Liver (tissue), 8 donors: ENCODE measurements at regions not wholly inside any gene's neighbourhood (a gene's known extent, or its start where the extent isn't known, plus 50 kb on each side); places are given as distances from the start of the nearest gene placed in this dataset.
"Not testable (repeated sequence)": the region's sequence is repeated elsewhere in the genome, so short reads cannot be mapped to it uniquely, and the experiment has no call there.

Source experiments
- DNase-seq: peaks from one replicate; pipeline ENCODE4 v3.0.0-alpha.2; 2017; ENCODE audit warnings: low spot score
- H3K27ac ChIP-seq, 2 donors: one replicate each; pipeline ENCODE4 v1.7.0; 2013; ENCODE audit warnings: inconsistent platforms in 2 of 2, low read length in 2 of 2, control low read depth in 1 of 2, low read depth in 1 of 2, mild to moderate bottlenecking in 1 of 2
- H3K27me3 ChIP-seq, 4 donors: one replicate each; pipeline versions ENCODE4 v1.6.1 to v1.7.0; 2013; ENCODE audit warnings: low read length in 3 of 4, inconsistent platforms in 1 of 4, mild to moderate bottlenecking in 1 of 4, moderate library complexity in 1 of 4; ENCODE audit not compliant: control insufficient read depth in 4 of 4, insufficient read depth in 4 of 4
- H3K36me3 ChIP-seq, 4 donors: one replicate each; pipeline versions ENCODE4 v1.6.1 to v1.7.0; 2013; ENCODE audit warnings: low read length in 3 of 4, mild to moderate bottlenecking in 3 of 4, low read depth in 1 of 4, moderate library complexity in 1 of 4; ENCODE audit not compliant: control insufficient read depth in 4 of 4, insufficient read depth in 3 of 4
- H3K4me1 ChIP-seq, 4 donors: one replicate each; pipeline versions ENCODE4 v1.6.1 to v1.7.0; 2013; ENCODE audit warnings: low read length in 3 of 4, mild to moderate bottlenecking in 3 of 4, moderate library complexity in 1 of 4; ENCODE audit not compliant: control insufficient read depth in 4 of 4, insufficient read depth in 4 of 4
- H3K4me3 ChIP-seq, 3 donors: one replicate each; pipeline versions ENCODE4 v1.6.1 to v1.7.0; 2013; ENCODE audit warnings: low read length in 3 of 3, control low read depth in 1 of 3, low read depth in 1 of 3, mild to moderate bottlenecking in 1 of 3
- H3K9ac ChIP-seq, 2 donors: one replicate each; pipeline ENCODE4 v1.7.0; 2013; ENCODE audit warnings: low read length in 2 of 2, mild to moderate bottlenecking in 2 of 2, moderate library complexity in 2 of 2, control low read depth in 1 of 2, low read depth in 1 of 2
- H3K9me3 ChIP-seq, 4 donors: one replicate each; pipeline versions ENCODE4 v1.6.1 to v1.7.0; 2013; ENCODE audit warnings: low read length in 3 of 4; ENCODE audit not compliant: control insufficient read depth in 4 of 4
- EGR1 ChIP-seq, 2 donors: IDR thresholded peaks; 2 replicates each; pipeline ENCODE4 v1.6.1; 2016 to 2018; ENCODE audit warnings: antibody characterized with exemption in 2 of 2, low read depth in 2 of 2
- FOXA1 ChIP-seq: IDR thresholded peaks from 2 replicates; pipeline ENCODE4 v1.6.1; 2016; ENCODE audit warnings: antibody characterized with exemption
- FOXA2 ChIP-seq: IDR thresholded peaks from 2 replicates; pipeline ENCODE4 v1.6.1; 2016; ENCODE audit warnings: antibody characterized with exemption
- GABPA ChIP-seq, 2 donors: IDR thresholded peaks in 1 of 2; conservative IDR thresholded peaks in 1 of 2; 2 replicates each; pipeline ENCODE4 v1.6.1; 2016; ENCODE audit warnings: antibody characterized with exemption in 2 of 2, mild to moderate bottlenecking in 1 of 2, moderate library complexity in 1 of 2
- HNF4A ChIP-seq, 2 donors: conservative IDR thresholded peaks; 2 replicates each; pipeline ENCODE4 v1.6.1; 2016; ENCODE audit warnings: antibody characterized with exemption in 2 of 2, mild to moderate bottlenecking in 2 of 2
- HNF4G ChIP-seq: IDR thresholded peaks from 2 replicates; pipeline ENCODE4 v1.6.1; 2016; ENCODE audit warnings: antibody characterized with exemption
- JUND ChIP-seq, 2 donors: IDR thresholded peaks; 2 replicates each; pipeline ENCODE4 v1.6.1; 2016; ENCODE audit warnings: antibody characterized with exemption in 2 of 2
- NR2F2 ChIP-seq: IDR thresholded peaks from 2 replicates; pipeline ENCODE4 v1.6.1; 2016; ENCODE audit warnings: antibody characterized with exemption
- RAD21 ChIP-seq, 2 donors: IDR thresholded peaks; 2 replicates each; pipeline ENCODE4 v1.6.1; 2016; ENCODE audit warnings: antibody characterized with exemption in 2 of 2, mild to moderate bottlenecking in 2 of 2
- RXRA ChIP-seq, 2 donors: IDR thresholded peaks; 2 replicates each; pipeline ENCODE4 v1.6.1; 2017 to 2018; ENCODE audit warnings: antibody characterized with exemption in 2 of 2, mild to moderate bottlenecking in 1 of 2
- SP1 ChIP-seq: IDR thresholded peaks from 2 replicates; pipeline ENCODE4 v1.6.1; 2018; ENCODE audit warnings: antibody characterized with exemption, mild to moderate bottlenecking
- TAF1 ChIP-seq: conservative IDR thresholded peaks from 2 replicates; pipeline ENCODE4 v1.6.1; 2016; ENCODE audit warnings: antibody characterized with exemption, mild to moderate bottlenecking
- YY1 ChIP-seq: IDR thresholded peaks from 2 replicates; pipeline ENCODE4 v1.6.1; 2016; ENCODE audit warnings: antibody characterized with exemption, mild to moderate bottlenecking
- WGBS: extraction: QIAGEN DNeasy Blood & Tissue Kit; methylation state at CpG from one replicate; pipeline ENCODE4 v1.1.7; 2013; 5-methylcytosine and 5-hydroxymethylcytosine counted together
- TF ChIP-seq, protein P1 (sequence below): IDR thresholded peaks from 2 replicates; pipeline ENCODE4 v1.6.1; 2016; ENCODE audit warnings: antibody characterized with exemption, mild to moderate bottlenecking
- TF ChIP-seq, protein P2 (sequence below): IDR thresholded peaks from 2 replicates; pipeline ENCODE4 v1.6.1; 2016; ENCODE audit warnings: antibody characterized with exemption
- TF ChIP-seq, protein P3 (sequence below): IDR thresholded peaks from 2 replicates; pipeline ENCODE4 v1.6.1; 2016; ENCODE audit warnings: antibody characterized with exemption
- TF ChIP-seq, protein P4 (sequence below): fragments of 150-350 bp; IDR thresholded peaks from 2 replicates; pipeline ENCODE4 v1.5.1; 2017; ENCODE audit warnings: improper control_type of control experiment, low read depth, low read length; ENCODE audit not compliant: missing input control
- TF ChIP-seq, protein P5 (sequence below): IDR thresholded peaks from 2 replicates; pipeline ENCODE4 v1.6.1; 2016; ENCODE audit warnings: antibody characterized with exemption
- donor health status: healthy.
- donor health status: healthy.
- donor health status: healthy.
- donor health status: healthy.
- donor health status: healthy.

DNA sequence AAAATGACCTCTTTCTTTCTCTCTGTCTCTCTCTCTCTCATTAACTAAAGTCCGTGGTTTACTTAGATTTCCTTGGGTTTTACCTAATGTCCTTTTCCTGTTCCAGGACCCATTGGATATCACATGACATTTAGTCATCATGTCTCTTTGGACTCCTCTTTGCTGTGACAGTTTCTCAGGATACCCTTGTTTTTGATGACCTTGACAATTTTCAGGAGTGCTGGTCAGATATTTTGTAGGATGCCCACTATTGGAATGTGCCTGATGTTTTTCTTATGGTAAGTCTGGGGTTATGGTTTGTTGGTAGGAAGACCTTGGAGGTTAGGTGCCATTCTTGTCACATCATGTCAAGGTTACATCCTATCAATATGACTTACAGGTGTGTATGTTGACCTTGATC, 199.2 kb upstream of the HTR1E start:
- 93% methylated on average over 1 of the region's 1 CpG for WGBS
- H3K27ac ChIP-seq = no peak overlapping the region

DNA sequence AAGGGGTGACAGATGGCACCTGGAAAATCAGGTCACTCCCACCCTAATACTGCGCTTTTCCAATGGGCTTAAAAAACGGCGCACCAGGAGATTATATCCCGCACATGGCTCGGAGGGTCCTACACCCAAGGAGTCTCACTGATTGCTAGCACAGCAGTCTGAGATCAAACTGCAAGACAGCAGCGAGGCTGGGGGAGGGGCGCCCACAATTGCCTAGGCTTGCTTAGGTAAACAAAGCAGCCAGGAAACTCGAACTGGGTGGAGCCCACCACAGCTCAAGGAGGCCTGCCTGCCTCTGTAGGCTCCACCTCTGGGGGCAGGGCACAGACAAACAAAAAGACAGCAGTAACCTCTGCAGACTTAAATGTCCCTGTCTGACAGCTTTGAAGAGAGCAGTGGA, 205.7 kb upstream of the HTR1E start:
- not testable (repeated sequence) for H3K9ac ChIP-seq, H3K27me3 ChIP-seq, H3K9me3 ChIP-seq, H3K36me3 ChIP-seq, DNase-seq, H3K27ac ChIP-seq, H3K4me3 ChIP-seq, H3K4me1 ChIP-seq
- 71% methylated on average over 8 of the region's 8 CpGs for WGBS

More for the DNA sequence above, 199.2 kb upstream of the HTR1E start:
- Histone ChIP-seq H3K36me3 (no peaks in the 10 kb centered on the region), H3K27me3 (no peaks in the 10 kb centered on the region), H3K4me1 (no peaks in the 10 kb centered on the region), H3K4me3 (no peak overlapping the region), H3K9ac (no peak overlapping the region), H3K9me3 (no peaks in the 10 kb centered on the region)
- no peak for DNase-seq
- TF ChIP-seq HNF4G (no peak), NR2F2 (no peak), EGR1 (IDR thresholded peaks at IDR 0.05; ENCODE audit: low read depth in 2 of 2) (no peak), RXRA (IDR thresholded peaks at IDR 0.05) (no peak), TAF1 (no peak), SP1 (no peak), YY1 (no peak), GABPA (IDR thresholded peaks at IDR 0.05 in 1 of 2, conservative IDR thresholded peaks at IDR 0.05 in 1 of 2) (no peak), FOXA1 (no peak), FOXA2 (no peak), HNF4A (conservative IDR thresholded peaks at IDR 0.05) (no peak), RAD21 (IDR thresholded peaks at IDR 0.05) (no peak), JUND (IDR thresholded peaks at IDR 0.05) (no peak)
- TF ChIP-seq, protein P1, sequence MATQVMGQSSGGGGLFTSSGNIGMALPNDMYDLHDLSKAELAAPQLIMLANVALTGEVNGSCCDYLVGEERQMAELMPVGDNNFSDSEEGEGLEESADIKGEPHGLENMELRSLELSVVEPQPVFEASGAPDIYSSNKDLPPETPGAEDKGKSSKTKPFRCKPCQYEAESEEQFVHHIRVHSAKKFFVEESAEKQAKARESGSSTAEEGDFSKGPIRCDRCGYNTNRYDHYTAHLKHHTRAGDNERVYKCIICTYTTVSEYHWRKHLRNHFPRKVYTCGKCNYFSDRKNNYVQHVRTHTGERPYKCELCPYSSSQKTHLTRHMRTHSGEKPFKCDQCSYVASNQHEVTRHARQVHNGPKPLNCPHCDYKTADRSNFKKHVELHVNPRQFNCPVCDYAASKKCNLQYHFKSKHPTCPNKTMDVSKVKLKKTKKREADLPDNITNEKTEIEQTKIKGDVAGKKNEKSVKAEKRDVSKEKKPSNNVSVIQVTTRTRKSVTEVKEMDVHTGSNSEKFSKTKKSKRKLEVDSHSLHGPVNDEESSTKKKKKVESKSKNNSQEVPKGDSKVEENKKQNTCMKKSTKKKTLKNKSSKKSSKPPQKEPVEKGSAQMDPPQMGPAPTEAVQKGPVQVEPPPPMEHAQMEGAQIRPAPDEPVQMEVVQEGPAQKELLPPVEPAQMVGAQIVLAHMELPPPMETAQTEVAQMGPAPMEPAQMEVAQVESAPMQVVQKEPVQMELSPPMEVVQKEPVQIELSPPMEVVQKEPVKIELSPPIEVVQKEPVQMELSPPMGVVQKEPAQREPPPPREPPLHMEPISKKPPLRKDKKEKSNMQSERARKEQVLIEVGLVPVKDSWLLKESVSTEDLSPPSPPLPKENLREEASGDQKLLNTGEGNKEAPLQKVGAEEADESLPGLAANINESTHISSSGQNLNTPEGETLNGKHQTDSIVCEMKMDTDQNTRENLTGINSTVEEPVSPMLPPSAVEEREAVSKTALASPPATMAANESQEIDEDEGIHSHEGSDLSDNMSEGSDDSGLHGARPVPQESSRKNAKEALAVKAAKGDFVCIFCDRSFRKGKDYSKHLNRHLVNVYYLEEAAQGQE = no peak
- TF ChIP-seq, protein P2, sequence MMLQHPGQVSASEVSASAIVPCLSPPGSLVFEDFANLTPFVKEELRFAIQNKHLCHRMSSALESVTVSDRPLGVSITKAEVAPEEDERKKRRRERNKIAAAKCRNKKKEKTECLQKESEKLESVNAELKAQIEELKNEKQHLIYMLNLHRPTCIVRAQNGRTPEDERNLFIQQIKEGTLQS = no peak
- TF ChIP-seq, protein P3, sequence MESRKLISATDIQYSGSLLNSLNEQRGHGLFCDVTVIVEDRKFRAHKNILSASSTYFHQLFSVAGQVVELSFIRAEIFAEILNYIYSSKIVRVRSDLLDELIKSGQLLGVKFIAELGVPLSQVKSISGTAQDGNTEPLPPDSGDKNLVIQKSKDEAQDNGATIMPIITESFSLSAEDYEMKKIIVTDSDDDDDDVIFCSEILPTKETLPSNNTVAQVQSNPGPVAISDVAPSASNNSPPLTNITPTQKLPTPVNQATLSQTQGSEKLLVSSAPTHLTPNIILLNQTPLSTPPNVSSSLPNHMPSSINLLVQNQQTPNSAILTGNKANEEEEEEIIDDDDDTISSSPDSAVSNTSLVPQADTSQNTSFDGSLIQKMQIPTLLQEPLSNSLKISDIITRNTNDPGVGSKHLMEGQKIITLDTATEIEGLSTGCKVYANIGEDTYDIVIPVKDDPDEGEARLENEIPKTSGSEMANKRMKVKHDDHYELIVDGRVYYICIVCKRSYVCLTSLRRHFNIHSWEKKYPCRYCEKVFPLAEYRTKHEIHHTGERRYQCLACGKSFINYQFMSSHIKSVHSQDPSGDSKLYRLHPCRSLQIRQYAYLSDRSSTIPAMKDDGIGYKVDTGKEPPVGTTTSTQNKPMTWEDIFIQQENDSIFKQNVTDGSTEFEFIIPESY = no peak
- TF ChIP-seq, protein P4, sequence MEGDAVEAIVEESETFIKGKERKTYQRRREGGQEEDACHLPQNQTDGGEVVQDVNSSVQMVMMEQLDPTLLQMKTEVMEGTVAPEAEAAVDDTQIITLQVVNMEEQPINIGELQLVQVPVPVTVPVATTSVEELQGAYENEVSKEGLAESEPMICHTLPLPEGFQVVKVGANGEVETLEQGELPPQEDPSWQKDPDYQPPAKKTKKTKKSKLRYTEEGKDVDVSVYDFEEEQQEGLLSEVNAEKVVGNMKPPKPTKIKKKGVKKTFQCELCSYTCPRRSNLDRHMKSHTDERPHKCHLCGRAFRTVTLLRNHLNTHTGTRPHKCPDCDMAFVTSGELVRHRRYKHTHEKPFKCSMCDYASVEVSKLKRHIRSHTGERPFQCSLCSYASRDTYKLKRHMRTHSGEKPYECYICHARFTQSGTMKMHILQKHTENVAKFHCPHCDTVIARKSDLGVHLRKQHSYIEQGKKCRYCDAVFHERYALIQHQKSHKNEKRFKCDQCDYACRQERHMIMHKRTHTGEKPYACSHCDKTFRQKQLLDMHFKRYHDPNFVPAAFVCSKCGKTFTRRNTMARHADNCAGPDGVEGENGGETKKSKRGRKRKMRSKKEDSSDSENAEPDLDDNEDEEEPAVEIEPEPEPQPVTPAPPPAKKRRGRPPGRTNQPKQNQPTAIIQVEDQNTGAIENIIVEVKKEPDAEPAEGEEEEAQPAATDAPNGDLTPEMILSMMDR = no peak
- TF ChIP-seq, protein P5, sequence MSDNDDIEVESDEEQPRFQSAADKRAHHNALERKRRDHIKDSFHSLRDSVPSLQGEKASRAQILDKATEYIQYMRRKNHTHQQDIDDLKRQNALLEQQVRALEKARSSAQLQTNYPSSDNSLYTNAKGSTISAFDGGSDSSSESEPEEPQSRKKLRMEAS = no peak

DNA sequence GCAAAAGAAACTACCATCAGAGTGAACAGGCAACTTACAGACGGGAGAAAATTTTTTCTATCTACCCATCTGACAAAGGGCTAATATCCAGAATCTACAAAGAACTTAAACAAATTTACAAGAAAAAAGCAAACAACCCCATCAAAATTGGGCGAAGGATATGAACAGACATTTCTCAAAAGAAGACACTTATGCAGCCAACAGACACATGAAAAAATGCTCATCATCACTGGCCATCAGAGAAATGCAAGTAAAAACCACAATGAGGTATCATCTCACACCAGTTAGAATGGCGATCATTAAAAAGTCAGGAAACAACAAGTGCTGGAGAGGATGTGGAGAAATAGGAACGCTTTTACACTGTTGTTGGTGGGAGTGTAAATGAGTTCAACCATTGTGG, 206.6 kb upstream of the HTR1E start:
- DNase-seq = not testable (repeated sequence)
- 92% methylated on average over 4 of the region's 4 CpGs for WGBS

More for the DNA sequence above, 206.6 kb upstream of the HTR1E start:
- H3K4me3 ChIP-seq, H3K36me3 ChIP-seq, H3K27ac ChIP-seq, H3K9ac ChIP-seq, H3K27me3 ChIP-seq, H3K4me1 ChIP-seq, H3K9me3 ChIP-seq: not testable (repeated sequence)
